Mesothelial cell of epicardium (in vitro differentiated cells): ENCODE measurements at regions not wholly inside any gene's neighbourhood (a gene's known extent, or its start where the extent isn't known, plus 50 kb on each side); places are given as distances from the start of the nearest gene placed in this dataset.

Experiments used
- DNase-seq, 2 experiments: peaks; one replicate each; pipeline ENCODE4 v3.0.0; 2021; ENCODE audit warnings: low spot score in 2 of 2; ENCODE audit not compliant: unreplicated experiment in 2 of 2
- H3K27ac Mint-ChIP-seq: 2 replicates; pipeline ENCODE4 v1.8.0; 2021; ENCODE audit warnings: mixed read lengths
- H3K27me3 Mint-ChIP-seq: 2 replicates; pipeline ENCODE4 v1.8.0; 2021; ENCODE audit warnings: low read depth, mixed read lengths
- H3K36me3 Mint-ChIP-seq: 2 replicates; pipeline ENCODE4 v1.8.0; 2021; ENCODE audit warnings: mixed read lengths
- H3K4me1 Mint-ChIP-seq: 2 replicates; pipeline ENCODE4 v1.8.0; 2021; ENCODE audit warnings: mixed read lengths
- H3K4me3 Mint-ChIP-seq: 2 replicates; pipeline ENCODE4 v1.8.0; 2021; ENCODE audit warnings: mild to moderate bottlenecking, moderate library complexity, mixed read lengths
- H3K9me3 Mint-ChIP-seq: 2 replicates; pipeline ENCODE4 v1.8.0; 2021; ENCODE audit warnings: mixed read lengths
- TF ChIP-seq, protein P1 (sequence below): fragments of 200-600 bp; sonication (generic); IDR thresholded peaks from one replicate; pipeline ENCODE4 v1.5.0; 2021; ENCODE audit warnings: antibody characterized with exemption; ENCODE audit not compliant: unreplicated experiment

DNA sequence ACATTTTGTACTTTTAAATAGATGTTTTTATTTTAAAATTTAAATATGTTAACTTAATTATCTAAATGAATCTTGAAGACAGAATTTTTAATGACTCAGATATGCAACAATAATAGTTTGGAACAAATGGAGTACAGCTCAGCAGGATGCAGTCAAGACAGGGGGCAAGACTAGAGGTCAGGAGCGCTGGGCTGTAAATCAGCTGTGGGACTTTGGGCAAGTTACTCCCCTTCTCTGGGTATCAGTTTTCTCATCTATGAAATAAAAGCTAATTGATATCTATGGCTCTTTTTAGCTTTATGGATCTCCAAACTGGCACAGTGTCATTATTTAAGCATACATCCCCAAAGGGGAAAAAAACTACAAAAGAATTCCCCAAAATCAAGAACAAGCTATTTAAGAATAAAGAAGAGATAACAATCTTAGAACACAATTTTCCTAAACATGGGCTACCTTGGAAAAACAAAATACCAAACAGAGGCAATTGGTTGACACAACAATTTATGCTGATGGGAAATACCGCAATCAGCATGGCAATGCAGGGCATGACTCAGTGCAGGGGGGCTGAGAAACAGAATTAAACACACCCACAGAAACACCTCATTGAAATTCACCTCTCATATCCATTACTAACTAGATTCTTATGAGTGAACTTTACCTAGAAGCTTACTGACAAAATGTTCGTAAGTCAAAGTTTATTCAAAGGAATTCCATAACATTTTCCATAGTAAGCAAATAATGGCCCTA lies 188.2 kb downstream of the SIM1 start:
- peaks cover 6% of the 10 kb centered on the region for H3K9me3 Mint-ChIP-seq
- H3K27me3 Mint-ChIP-seq = no peaks in the 10 kb centered on the region
- DNase-seq = no peak
- H3K36me3 Mint-ChIP-seq = no peaks in the 10 kb centered on the region
- no peaks in the 10 kb centered on the region for H3K4me1 Mint-ChIP-seq
- TF ChIP-seq, protein P1, sequence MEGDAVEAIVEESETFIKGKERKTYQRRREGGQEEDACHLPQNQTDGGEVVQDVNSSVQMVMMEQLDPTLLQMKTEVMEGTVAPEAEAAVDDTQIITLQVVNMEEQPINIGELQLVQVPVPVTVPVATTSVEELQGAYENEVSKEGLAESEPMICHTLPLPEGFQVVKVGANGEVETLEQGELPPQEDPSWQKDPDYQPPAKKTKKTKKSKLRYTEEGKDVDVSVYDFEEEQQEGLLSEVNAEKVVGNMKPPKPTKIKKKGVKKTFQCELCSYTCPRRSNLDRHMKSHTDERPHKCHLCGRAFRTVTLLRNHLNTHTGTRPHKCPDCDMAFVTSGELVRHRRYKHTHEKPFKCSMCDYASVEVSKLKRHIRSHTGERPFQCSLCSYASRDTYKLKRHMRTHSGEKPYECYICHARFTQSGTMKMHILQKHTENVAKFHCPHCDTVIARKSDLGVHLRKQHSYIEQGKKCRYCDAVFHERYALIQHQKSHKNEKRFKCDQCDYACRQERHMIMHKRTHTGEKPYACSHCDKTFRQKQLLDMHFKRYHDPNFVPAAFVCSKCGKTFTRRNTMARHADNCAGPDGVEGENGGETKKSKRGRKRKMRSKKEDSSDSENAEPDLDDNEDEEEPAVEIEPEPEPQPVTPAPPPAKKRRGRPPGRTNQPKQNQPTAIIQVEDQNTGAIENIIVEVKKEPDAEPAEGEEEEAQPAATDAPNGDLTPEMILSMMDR = no peak
- no peak overlapping the region for H3K4me3 Mint-ChIP-seq
- H3K27ac Mint-ChIP-seq = no peak overlapping the region

DNA sequence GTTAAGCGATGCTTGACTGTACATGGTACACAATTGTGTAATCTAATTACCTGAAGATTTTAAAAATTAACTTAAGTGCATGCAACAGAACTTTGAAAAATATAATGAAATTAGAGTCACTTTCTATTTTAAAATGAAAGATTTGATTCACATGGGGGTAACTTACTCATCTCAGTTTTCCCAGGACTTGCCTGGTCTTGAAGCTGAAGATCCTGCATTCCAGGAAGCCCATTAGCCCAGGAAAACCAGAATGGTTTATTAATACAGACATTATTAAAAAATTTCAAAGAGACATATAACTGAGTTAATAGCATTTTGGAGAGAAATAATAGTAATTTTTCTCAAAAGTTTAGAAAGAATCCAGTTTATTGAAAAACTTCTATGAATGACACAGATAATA lies 190.6 kb downstream of the SIM1 start:
- TF ChIP-seq, protein P1 = no peak
- Mint-ChIP-seq H3K9me3 (peaks cover 6% of the 10 kb centered on the region), H3K4me1 (peaks cover 8% of the 10 kb centered on the region)

DNA sequence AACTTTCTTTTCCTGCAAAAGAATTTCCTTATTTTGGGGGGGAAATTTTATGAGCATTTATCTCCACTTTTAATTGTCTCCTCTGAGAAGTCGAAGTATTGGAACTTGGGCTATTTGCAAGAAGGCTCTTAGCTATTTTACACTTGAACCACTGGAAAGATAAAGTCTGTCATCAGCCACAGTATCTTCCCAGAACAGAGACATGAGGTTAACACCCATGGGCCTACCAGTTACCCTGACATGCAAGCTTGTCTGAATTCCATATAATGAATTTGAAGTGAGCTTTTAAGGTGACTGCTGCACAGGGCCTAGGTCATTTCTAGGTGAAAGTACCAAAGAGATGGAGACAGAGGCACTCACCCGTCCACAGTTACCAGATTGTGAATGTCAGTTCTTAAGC lies 193.1 kb downstream of the SIM1 start:
- Mint-ChIP-seq H3K4me3 (no peak overlapping the region), H3K4me1 (peaks cover 11% of the 10 kb centered on the region), H3K27me3 (no peaks in the 10 kb centered on the region), H3K27ac (no peak overlapping the region), H3K36me3 (no peaks in the 10 kb centered on the region), H3K9me3 (peaks cover 6% of the 10 kb centered on the region)
- DNase-seq = no peak
- TF ChIP-seq, protein P1 = no peak

More for the DNA sequence above, 190.6 kb downstream of the SIM1 start:
- Mint-ChIP-seq H3K4me3 (no peak overlapping the region), H3K27me3 (no peaks in the 10 kb centered on the region), H3K27ac (no peak overlapping the region), H3K36me3 (no peaks in the 10 kb centered on the region)
- no peak for DNase-seq

DNA sequence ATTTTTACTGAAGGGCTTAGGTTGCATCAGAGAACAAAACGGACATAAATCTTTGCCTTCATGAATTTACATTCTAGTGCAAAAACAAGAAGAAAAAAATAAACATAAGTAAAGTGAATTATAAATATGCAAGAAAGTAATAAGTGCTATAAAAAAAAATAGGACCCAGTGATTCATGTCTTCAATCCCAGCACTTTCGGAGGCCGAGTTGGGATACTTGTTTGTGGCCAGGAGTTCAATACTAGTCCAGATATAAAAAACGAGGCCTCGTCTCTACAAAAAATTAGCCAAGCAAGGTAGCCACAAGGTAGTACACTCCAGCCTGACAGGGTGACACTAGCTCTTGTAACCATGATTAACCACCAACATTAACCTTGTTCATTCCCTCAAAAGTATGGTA lies 193.5 kb downstream of the SIM1 start:
- Mint-ChIP-seq H3K4me1 (peaks cover 11% of the 10 kb centered on the region), H3K27me3 (no peaks in the 10 kb centered on the region), H3K36me3 (no peaks in the 10 kb centered on the region), H3K27ac (no peak overlapping the region), H3K4me3 (no peak overlapping the region), H3K9me3 (peaks cover 6% of the 10 kb centered on the region)
- no peak for DNase-seq
- TF ChIP-seq, protein P1 = no peak

- no peaks in the 10 kb centered on the region for H3K36me3 Mint-ChIP-seq
- peaks cover 11% of the 10 kb centered on the region for H3K4me1 Mint-ChIP-seq
- no peaks in the 10 kb centered on the region for H3K27me3 Mint-ChIP-seq
- TF ChIP-seq, protein P1 = no peak
- DNase-seq = no peak
- H3K4me3 Mint-ChIP-seq = no peak overlapping the region
- no peaks in the 10 kb centered on the region for H3K9me3 Mint-ChIP-seq
- H3K27ac Mint-ChIP-seq = peak overlapping the region; percentile 28
Observed at GRCh38 chr6:100269189-100269588, 195.5 kb downstream of the SIM1 start.
